Caki2 (cell line): ENCODE measurements at regions not wholly inside any gene's neighbourhood (a gene's known extent, or its start where the extent isn't known, plus 50 kb on each side); places are given as distances from the start of the nearest gene placed in this dataset.
"Not testable (repeated sequence)": the region's sequence is repeated elsewhere in the genome, so short reads cannot be mapped to it uniquely, and the experiment has no call there.

ENCODE experiments used
- DNase-seq: peaks from one replicate; pipeline ENCODE4 v3.0.0-alpha.2; 2015; ENCODE audit warnings: low read depth
- in situ Hi-C: cut with HindIII; loops from 2 replicates; pipeline ENCODE4 v1.10.0; 2016; ENCODE audit warnings: low sequenced_read_pairs, low pct_unique_long_range_greater_than_20kb, mixed read lengths

- DNase-seq: peak; percentile 57
Measured at GRCh38 chr6:67880939-67881705, 754.0 kb upstream of the ADGRB3 start.

GRCh38 chr6:67880343-67880742 is 754.7 kb upstream of the ADGRB3 start:
- in situ Hi-C loops, DNase-seq: not testable (repeated sequence)

More at GRCh38 chr6:67880939-67881705, 754.0 kb upstream of the ADGRB3 start:
- in situ Hi-C loops: no loop called here

- in situ Hi-C loops, DNase-seq: not testable (repeated sequence)
Measured at GRCh38 chr6:67879928-67880327, 755.2 kb upstream of the ADGRB3 start.

- in situ Hi-C loops, DNase-seq: not testable (repeated sequence)
Measured at GRCh38 chr6:67879105-67879904, 755.8 kb upstream of the ADGRB3 start.

GRCh38 chr6:67878216-67878615 is 756.9 kb upstream of the ADGRB3 start:
- in situ Hi-C loops, DNase-seq: not testable (repeated sequence)

GRCh38 chr6:67877288-67877687 is 757.8 kb upstream of the ADGRB3 start:
- in situ Hi-C loops: no loop called here

GRCh38 chr6:67875877-67876383 is 759.2 kb upstream of the ADGRB3 start:
- in situ Hi-C loops: no loop called here
- DNase-seq: no peak

More at GRCh38 chr6:67877288-67877687, 757.8 kb upstream of the ADGRB3 start:
- no peak for DNase-seq

GRCh38 chr6:67870321-67870720 is 764.8 kb upstream of the ADGRB3 start:
- DNase-seq: no peak
- in situ Hi-C loops: no loop called here

GRCh38 chr6:67863346-67863745 is 771.7 kb upstream of the ADGRB3 start:
- DNase-seq: no peak
- in situ Hi-C loops: no loop called here

GRCh38 chr6:67854098-67854497 is 781.0 kb upstream of the ADGRB3 start:
- DNase-seq: no peak
- in situ Hi-C loops: no loop called here

- no peak for DNase-seq
- in situ Hi-C loops: no loop called here
Measured at GRCh38 chr6:67839818-67840217, 795.3 kb upstream of the ADGRB3 start.

GRCh38 chr6:67825201-67825895 is 809.7 kb upstream of the ADGRB3 start:
- in situ Hi-C loops: no loop called here
- DNase-seq: no peak

GRCh38 chr6:67818322-67818721 is 816.8 kb upstream of the ADGRB3 start:
- in situ Hi-C loops: no loop called here

GRCh38 chr6:67815623-67816022 is 819.5 kb upstream of the ADGRB3 start:
- no peak for DNase-seq
- in situ Hi-C loops: no loop called here

More at GRCh38 chr6:67818322-67818721, 816.8 kb upstream of the ADGRB3 start:
- no peak for DNase-seq

- no peak for DNase-seq
- in situ Hi-C loops: no loop called here
Measured at GRCh38 chr6:67814262-67814661, 820.8 kb upstream of the ADGRB3 start.

GRCh38 chr6:67812693-67813092 is 822.4 kb upstream of the ADGRB3 start:
- DNase-seq: no peak
- in situ Hi-C loops: no loop called here

- in situ Hi-C loops: no loop called here
- no peak for DNase-seq
Measured at GRCh38 chr6:67812125-67812524, 823.0 kb upstream of the ADGRB3 start.

- in situ Hi-C loops: no loop called here
- no peak for DNase-seq
Measured at GRCh38 chr6:67811239-67812037, 823.6 kb upstream of the ADGRB3 start.
